Esophagus squamous epithelium (tissue), 5 donors: ENCODE measurements at regions not wholly inside any gene's neighbourhood (a gene's known extent, or its start where the extent isn't known, plus 50 kb on each side); places are given as distances from the start of the nearest gene placed in this dataset.

Experiments
- DNase-seq: peaks from one replicate; lab custom pipeline; 2025; lab: John Stamatoyannopoulos, UW
- H3K27ac ChIP-seq, 4 donors: fragments of 200-600 bp; sonication (generic); one replicate each; pipeline ENCODE4 v1.5.1; 2016 to 2019; ENCODE audit warnings: mild to moderate bottlenecking in 1 of 4
- H3K27me3 ChIP-seq, 4 donors: fragments of 200-600 bp; sonication (generic); 1 replicate in 3 of 4; 2 replicates in 1 of 4; pipeline versions ENCODE4 v1.5.1 to v1.6.0; 2017 to 2021; ENCODE audit warnings: antibody characterized with exemption in 1 of 4
- H3K36me3 ChIP-seq, 3 donors: fragments of 200-600 bp; sonication (generic); one replicate each; pipeline ENCODE4 v1.5.1; 2016 to 2019
- H3K4me1 ChIP-seq, 3 donors: fragments of 200-600 bp; sonication (generic); one replicate each; pipeline ENCODE4 v1.5.1; 2017 to 2019
- H3K4me3 ChIP-seq, 4 donors: fragments of 200-600 bp; sonication (generic); 1 replicate in 3 of 4; 2 replicates in 1 of 4; pipeline ENCODE4 v1.5.1; 2016 to 2019; ENCODE audit warnings: mild to moderate bottlenecking in 2 of 4, moderate library complexity in 1 of 4
- H3K9me3 ChIP-seq, 3 donors: fragments of 200-600 bp; sonication (generic); one replicate each; pipeline ENCODE4 v1.5.1; 2016 to 2019
- POLR2A ChIP-seq, 4 donors: fragments of 450-650 bp; IDR thresholded peaks; one replicate each; pipeline ENCODE4 v1.6.1; 2017; ENCODE audit warnings: antibody characterized with exemption in 4 of 4, mild to moderate bottlenecking in 4 of 4, moderate library complexity in 3 of 4
- WGBS, 2 donors: methylation state at CpG; one replicate each; pipeline ENCODE4 v1.1.5; 2018; 5-methylcytosine and 5-hydroxymethylcytosine counted together
- intact Hi-C: fragments of 100-400 bp; cut with DNase I; formaldehyde crosslinking; loops from one replicate; pipeline ENCODE4 v1.15.0; 2022
- TF ChIP-seq, protein P1 (sequence below), 6 experiments: fragments of 450-650 bp in 4 of 6; fragments of 200-600 bp in 2 of 6; sonication (generic) in 2 of 6; IDR thresholded peaks; one replicate each; pipeline ENCODE4 v1.5.1; 2016 to 2019; ENCODE audit warnings: antibody characterized with exemption in 6 of 6, mild to moderate bottlenecking in 4 of 6, moderate library complexity in 4 of 6
- donor health status: DM: yes; HTN: yes; CAD: no.

DNA sequence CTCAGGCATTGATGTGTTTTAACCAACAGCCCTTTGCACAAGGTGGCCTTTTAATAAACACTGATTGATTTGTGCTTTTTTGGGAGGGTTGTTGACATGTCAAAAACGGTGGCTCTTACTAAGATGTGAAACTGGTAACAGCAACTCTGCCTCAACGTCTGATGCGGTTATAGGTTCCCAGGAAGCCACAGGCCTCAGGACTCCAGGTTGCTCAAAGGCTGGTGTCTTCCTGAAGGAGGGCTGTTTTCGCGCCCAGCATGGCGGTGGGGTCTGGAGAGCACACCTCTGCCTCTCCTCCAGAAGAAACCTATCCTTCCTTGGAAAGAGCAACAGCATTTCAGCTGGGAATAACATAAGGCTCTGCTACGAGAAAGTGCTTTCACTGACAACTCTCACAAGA lies 187.5 kb downstream of the IRF8 start:
- H3K36me3 ChIP-seq, result no peaks in the 10 kb centered on the region
- WGBS, 2 donors, result 79 to 93% methylated on average over 6 of the region's 7 CpGs
- peaks cover 0 to 17% (median 0%) of the 10 kb centered on the region in 4 donors for H3K27me3 ChIP-seq

DNA sequence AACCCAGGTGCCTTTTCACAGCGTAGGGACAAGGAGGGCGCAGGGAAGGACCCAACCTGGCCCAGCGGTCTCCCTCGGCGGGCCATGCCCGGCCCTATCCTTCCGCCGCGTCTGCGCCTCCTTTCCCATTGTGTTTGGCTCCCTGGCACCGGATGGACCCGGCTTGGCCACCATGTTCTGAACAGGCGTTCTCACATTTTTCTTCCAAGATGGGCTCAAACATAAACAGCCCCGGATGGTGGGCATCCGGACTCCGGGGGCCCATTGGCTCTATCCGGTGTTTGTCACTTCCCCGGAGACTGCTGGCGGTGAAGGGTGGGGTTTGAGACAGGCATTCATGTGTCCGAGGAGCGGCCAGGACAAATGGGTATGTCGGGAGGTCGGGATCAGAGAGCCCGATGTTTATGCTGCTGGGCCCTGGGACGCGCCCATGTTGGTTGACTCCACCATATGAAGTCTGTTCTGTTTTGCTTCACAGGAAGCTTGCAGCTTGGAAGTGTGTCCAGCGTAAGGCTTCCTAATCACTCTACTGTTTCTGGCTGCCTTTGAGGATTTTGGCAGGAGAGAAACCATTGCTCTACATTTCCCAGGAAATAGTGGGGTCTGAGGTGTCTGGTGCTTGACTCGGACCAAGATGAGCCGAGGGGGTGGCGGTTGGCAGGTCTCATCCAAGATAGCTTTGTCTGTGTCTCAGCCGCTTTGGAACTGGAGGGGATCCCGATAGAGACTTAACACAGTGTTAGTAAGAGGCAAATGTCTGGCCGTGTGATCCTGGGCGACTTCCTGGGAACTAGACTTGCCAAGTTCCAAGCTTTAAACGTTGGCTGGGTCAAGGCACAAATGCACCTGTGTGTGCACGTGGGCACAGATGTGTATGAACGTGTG lies 188.3 kb downstream of the IRF8 start:
- intact Hi-C loops, result no loop called here
- no peak for DNase-seq
- H3K27ac ChIP-seq, result no peak overlapping the region
- H3K36me3 ChIP-seq, result no peaks in the 10 kb centered on the region
- no peaks in the 10 kb centered on the region for H3K4me1 ChIP-seq
- no peak for TF ChIP-seq POLR2A (IDR thresholded peaks at IDR 0.05)
- TF ChIP-seq, protein P1, sequence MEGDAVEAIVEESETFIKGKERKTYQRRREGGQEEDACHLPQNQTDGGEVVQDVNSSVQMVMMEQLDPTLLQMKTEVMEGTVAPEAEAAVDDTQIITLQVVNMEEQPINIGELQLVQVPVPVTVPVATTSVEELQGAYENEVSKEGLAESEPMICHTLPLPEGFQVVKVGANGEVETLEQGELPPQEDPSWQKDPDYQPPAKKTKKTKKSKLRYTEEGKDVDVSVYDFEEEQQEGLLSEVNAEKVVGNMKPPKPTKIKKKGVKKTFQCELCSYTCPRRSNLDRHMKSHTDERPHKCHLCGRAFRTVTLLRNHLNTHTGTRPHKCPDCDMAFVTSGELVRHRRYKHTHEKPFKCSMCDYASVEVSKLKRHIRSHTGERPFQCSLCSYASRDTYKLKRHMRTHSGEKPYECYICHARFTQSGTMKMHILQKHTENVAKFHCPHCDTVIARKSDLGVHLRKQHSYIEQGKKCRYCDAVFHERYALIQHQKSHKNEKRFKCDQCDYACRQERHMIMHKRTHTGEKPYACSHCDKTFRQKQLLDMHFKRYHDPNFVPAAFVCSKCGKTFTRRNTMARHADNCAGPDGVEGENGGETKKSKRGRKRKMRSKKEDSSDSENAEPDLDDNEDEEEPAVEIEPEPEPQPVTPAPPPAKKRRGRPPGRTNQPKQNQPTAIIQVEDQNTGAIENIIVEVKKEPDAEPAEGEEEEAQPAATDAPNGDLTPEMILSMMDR (IDR thresholded peaks at IDR 0.05), result no peak
- WGBS, 2 donors, result 77 to 81% methylated on average over 23 to 27 of the region's 37 CpGs
- H3K4me3 ChIP-seq, result no peak overlapping the region
- peaks cover 0 to 20% (median 0%) of the 10 kb centered on the region in 4 donors for H3K27me3 ChIP-seq
- H3K9me3 ChIP-seq, result no peaks in the 10 kb centered on the region

More for the DNA sequence above, 187.5 kb downstream of the IRF8 start:
- Histone ChIP-seq H3K9me3 (no peaks in the 10 kb centered on the region), H3K4me1 (no peaks in the 10 kb centered on the region), H3K27ac (no peak overlapping the region), H3K4me3 (no peak overlapping the region)
- intact Hi-C loops, result no loop called here
- no peak for DNase-seq
- TF ChIP-seq, protein P1 (IDR thresholded peaks at IDR 0.05), result no peak
- no peak for TF ChIP-seq POLR2A (IDR thresholded peaks at IDR 0.05)

DNA sequence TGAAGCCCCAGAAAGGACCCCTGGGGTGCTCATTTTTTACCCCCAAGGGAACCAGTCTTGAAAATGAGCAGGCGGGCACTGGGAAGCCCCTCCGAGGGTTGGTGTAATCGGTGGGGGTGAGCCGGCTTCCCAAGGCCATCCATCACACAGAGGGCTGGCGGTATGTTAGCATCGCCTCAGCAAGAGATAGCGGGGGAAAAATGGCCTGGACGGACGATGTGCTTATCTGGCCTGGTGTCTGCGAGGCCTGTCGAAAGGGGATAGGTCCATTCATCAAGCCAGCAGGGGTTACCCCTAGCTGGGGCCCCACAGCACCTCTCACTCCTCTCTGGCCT lies 188.9 kb downstream of the IRF8 start:
- 57 to 90% methylated on average over 2 to 11 of the region's 11 CpGs for WGBS, 2 donors
- no peak for DNase-seq
- Histone ChIP-seq H3K4me1 (no peaks in the 10 kb centered on the region), H3K4me3 (no peak overlapping the region), H3K27me3 (peaks cover 0 to 14% (median 0%) of the 10 kb centered on the region in 4 donors), H3K9me3 (no peaks in the 10 kb centered on the region), H3K27ac (no peak overlapping the region), H3K36me3 (no peaks in the 10 kb centered on the region)
- TF ChIP-seq POLR2A (IDR thresholded peaks at IDR 0.05), result no peak
- TF ChIP-seq, protein P1 (IDR thresholded peaks at IDR 0.05), result no peak
- intact Hi-C loops, result no loop called here

DNA sequence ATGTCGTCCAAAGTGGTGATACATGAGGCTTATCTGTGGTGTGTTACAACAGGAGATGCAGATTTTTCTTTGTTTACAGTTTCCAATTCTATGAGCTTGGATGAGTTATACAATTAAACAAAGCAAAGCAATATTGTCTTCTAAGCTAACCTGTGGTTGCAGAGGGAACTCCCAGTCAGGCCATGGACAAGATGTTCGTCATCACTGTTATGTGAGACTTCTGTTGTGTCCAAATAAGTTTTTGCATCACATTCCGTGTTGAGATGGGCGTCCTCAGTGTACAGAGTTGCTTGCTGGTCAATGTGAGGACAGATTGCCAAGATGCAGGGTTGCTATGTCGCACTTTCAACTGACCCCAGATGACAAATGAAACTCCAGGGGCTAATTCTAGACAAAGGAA lies 189.3 kb downstream of the IRF8 start:
- Histone ChIP-seq H3K27me3 (peaks cover 0 to 11% (median 0%) of the 10 kb centered on the region in 4 donors), H3K9me3 (no peaks in the 10 kb centered on the region), H3K4me1 (no peaks in the 10 kb centered on the region), H3K36me3 (no peaks in the 10 kb centered on the region), H3K4me3 (no peak overlapping the region), H3K27ac (no peak overlapping the region)
- TF ChIP-seq, protein P1 (IDR thresholded peaks at IDR 0.05), result no peak
- TF ChIP-seq POLR2A (IDR thresholded peaks at IDR 0.05), result no peak
- intact Hi-C loops, result no loop called here
- DNase-seq, result no peak
- WGBS, 2 donors, result 70 to 73% methylated on average over 5 of the region's 5 CpGs

DNA sequence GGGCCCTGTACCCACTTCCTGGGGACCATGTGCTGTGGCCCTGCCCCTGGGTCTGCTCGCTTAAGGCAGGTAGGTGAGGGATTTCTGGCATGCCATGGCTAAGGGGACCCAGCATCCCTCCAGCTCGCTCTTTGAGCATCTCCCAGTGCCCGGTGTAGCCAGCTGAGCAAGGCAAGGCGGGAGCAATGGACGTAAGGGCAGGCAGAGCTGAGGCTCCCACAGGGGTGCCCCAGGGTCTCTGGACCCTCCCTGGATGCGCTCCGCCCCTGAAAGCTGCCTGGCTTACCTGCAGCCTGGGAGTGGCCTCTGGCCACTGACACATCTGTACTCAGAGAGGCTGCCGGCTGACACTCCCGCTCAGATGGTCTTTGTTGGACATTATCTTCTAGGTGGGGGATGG lies 189.9 kb downstream of the IRF8 start:
- 80% methylated on average over 1 of the region's 9 CpGs; no CpG with 5 or more reads in 1 of the 2 donors for WGBS, 2 donors
- no peaks in the 10 kb centered on the region for H3K36me3 ChIP-seq
- no peak for TF ChIP-seq POLR2A (IDR thresholded peaks at IDR 0.05)
- TF ChIP-seq, protein P1 (IDR thresholded peaks at IDR 0.05), result no peak
- intact Hi-C loops, result no loop called here
- no peaks in the 10 kb centered on the region for H3K9me3 ChIP-seq
- H3K27ac ChIP-seq, result no peak overlapping the region
- no peak overlapping the region for H3K4me3 ChIP-seq
- no peaks in the 10 kb centered on the region for H3K4me1 ChIP-seq
- DNase-seq, result no peak
- peaks cover 0 to 7% (median 0%) of the 10 kb centered on the region in 4 donors for H3K27me3 ChIP-seq
